Smooth muscle cell (in vitro differentiated cells): ENCODE measurements at regions not wholly inside any gene's neighbourhood (a gene's known extent, or its start where the extent isn't known, plus 50 kb on each side); places are given as distances from the start of the nearest gene placed in this dataset.

Experiments used
- DNase-seq: peaks from one replicate; lab custom pipeline; 2025; ENCODE audit not compliant: unreplicated experiment; lab: John Stamatoyannopoulos, UW
- H2AFZ ChIP-seq: fragments of 200-600 bp; sonication (generic); 2 replicates; pipeline ENCODE4 v1.6.0; 2016; ENCODE audit warnings: antibody characterized with exemption, low read depth, mild to moderate bottlenecking
- H3F3A ChIP-seq: fragments of 200-600 bp; sonication (generic); 2 replicates; pipeline ENCODE4 v1.6.0; 2017; ENCODE audit warnings: antibody characterized with exemption, low read depth
- H3K27ac ChIP-seq: fragments of 200-600 bp; sonication (generic); 2 replicates; pipeline ENCODE4 v1.5.1; 2016; ENCODE audit warnings: low read depth, mild to moderate bottlenecking
- H3K27me3 ChIP-seq: fragments of 200-600 bp; sonication (generic); 2 replicates; pipeline ENCODE4 v1.6.1; 2016; ENCODE audit warnings: low read depth, mild to moderate bottlenecking
- H3K36me3 ChIP-seq: fragments of 200-600 bp; sonication (generic); 2 replicates; pipeline ENCODE4 v1.5.1; 2016; ENCODE audit warnings: low read depth
- H3K4me1 ChIP-seq: fragments of 200-600 bp; sonication (generic); 2 replicates; pipeline ENCODE4 v1.5.1; 2016; ENCODE audit warnings: low read depth
- H3K4me2 ChIP-seq: fragments of 200-600 bp; sonication (generic); 2 replicates; pipeline ENCODE4 v1.6.0; 2016; ENCODE audit warnings: mild to moderate bottlenecking
- H3K4me3 ChIP-seq: fragments of 200-600 bp; sonication (generic); 2 replicates; pipeline ENCODE4 v1.5.1; 2016; ENCODE audit warnings: mild to moderate bottlenecking
- H3K79me2 ChIP-seq: fragments of 200-600 bp; sonication (generic); 2 replicates; pipeline ENCODE4 v1.6.0; 2016; ENCODE audit warnings: low read depth, mild to moderate bottlenecking
- H3K9ac ChIP-seq: fragments of 200-600 bp; sonication (generic); 2 replicates; pipeline ENCODE4 v1.6.0; 2016; ENCODE audit warnings: low read depth
- H3K9me3 ChIP-seq: fragments of 200-600 bp; sonication (generic); replicated peaks from 2 replicates; pipeline ENCODE4 v1.5.1; 2016; ENCODE audit warnings: low read depth
- H4K20me1 ChIP-seq: fragments of 200-600 bp; sonication (generic); 2 replicates; pipeline ENCODE4 v1.6.0; 2016; ENCODE audit warnings: low read depth
- WGBS: methylation state at CpG from one replicate; pipeline ENCODE4 v1.1.7; 2016; ENCODE audit warnings: low lambda C conversion rate; 5-methylcytosine and 5-hydroxymethylcytosine counted together
- TF ChIP-seq, protein P1 (sequence below): fragments of 200-600 bp; sonication (generic); IDR thresholded peaks from 2 replicates; pipeline ENCODE4 v1.5.1; 2017; ENCODE audit warnings: borderline replicate concordance, mild to moderate bottlenecking, antibody characterized with exemption; ENCODE audit not compliant: insufficient read depth, poor library complexity, severe bottlenecking

GRCh38 chr19:32201636-32202051 is 143.8 kb upstream of the ZNF507 start:
- Histone ChIP-seq H3K79me2 (no peaks in the 10 kb centered on the region), H4K20me1 (no peaks in the 10 kb centered on the region), H3K4me2 (no peak overlapping the region), H3K27me3 (peaks cover 14% of the 10 kb centered on the region), H3K4me1 (no peaks in the 10 kb centered on the region), H3F3A (no peaks in the 10 kb centered on the region), H3K9ac (no peak overlapping the region), H3K36me3 (no peaks in the 10 kb centered on the region), H3K9me3 (no peaks in the 10 kb centered on the region), H3K4me3 (no peak overlapping the region), H3K27ac (no peak overlapping the region), H2AFZ (no peak overlapping the region)
- 89% methylated on average over 15 of the region's 15 CpGs for WGBS
- TF ChIP-seq, protein P1, sequence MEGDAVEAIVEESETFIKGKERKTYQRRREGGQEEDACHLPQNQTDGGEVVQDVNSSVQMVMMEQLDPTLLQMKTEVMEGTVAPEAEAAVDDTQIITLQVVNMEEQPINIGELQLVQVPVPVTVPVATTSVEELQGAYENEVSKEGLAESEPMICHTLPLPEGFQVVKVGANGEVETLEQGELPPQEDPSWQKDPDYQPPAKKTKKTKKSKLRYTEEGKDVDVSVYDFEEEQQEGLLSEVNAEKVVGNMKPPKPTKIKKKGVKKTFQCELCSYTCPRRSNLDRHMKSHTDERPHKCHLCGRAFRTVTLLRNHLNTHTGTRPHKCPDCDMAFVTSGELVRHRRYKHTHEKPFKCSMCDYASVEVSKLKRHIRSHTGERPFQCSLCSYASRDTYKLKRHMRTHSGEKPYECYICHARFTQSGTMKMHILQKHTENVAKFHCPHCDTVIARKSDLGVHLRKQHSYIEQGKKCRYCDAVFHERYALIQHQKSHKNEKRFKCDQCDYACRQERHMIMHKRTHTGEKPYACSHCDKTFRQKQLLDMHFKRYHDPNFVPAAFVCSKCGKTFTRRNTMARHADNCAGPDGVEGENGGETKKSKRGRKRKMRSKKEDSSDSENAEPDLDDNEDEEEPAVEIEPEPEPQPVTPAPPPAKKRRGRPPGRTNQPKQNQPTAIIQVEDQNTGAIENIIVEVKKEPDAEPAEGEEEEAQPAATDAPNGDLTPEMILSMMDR = no peak
- DNase-seq = no peak

DNA sequence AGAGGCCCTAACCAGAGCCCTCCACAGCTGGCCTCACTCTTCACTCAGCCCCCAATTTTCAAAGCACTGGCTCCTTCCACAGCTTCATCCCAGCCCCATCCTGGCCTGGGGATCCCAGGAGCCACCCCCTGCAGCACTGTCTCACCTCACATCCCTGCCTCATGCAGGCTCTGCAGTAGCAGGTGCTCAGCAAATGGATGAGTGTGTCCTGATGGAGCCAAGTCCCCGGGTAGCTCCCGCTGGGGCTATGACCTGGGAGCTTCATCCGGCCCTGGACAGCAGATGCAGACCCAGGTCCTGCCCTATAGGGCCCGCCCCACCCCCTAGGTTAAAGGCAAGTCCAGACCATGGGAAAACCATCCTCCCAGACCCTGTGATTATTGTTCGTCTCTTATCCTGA is 143.2 kb upstream of the ZNF507 start:
- H3K79me2 ChIP-seq = no peaks in the 10 kb centered on the region

GRCh38 chr19:32203161-32203560 is 142.2 kb upstream of the ZNF507 start:
- Histone ChIP-seq H3F3A (no peaks in the 10 kb centered on the region), H4K20me1 (no peaks in the 10 kb centered on the region), H3K36me3 (no peaks in the 10 kb centered on the region), H3K4me3 (no peak overlapping the region), H3K4me2 (no peak overlapping the region), H2AFZ (no peak overlapping the region), H3K9me3 (no peaks in the 10 kb centered on the region), H3K27ac (no peak overlapping the region), H3K9ac (no peak overlapping the region), H3K79me2 (no peaks in the 10 kb centered on the region), H3K27me3 (peaks cover 4% of the 10 kb centered on the region), H3K4me1 (no peaks in the 10 kb centered on the region)
- no peak for DNase-seq
- WGBS = 97% methylated on average over 5 of the region's 6 CpGs
- TF ChIP-seq, protein P1 = no peak

More for the DNA sequence above, 143.2 kb upstream of the ZNF507 start:
- Histone ChIP-seq H3K4me3 (no peak overlapping the region), H3K4me1 (no peaks in the 10 kb centered on the region), H3K27ac (no peak overlapping the region), H2AFZ (no peak overlapping the region), H3K36me3 (no peaks in the 10 kb centered on the region), H3K27me3 (peaks cover 13% of the 10 kb centered on the region), H3K4me2 (no peak overlapping the region), H4K20me1 (no peaks in the 10 kb centered on the region), H3K9ac (no peak overlapping the region), H3K9me3 (no peaks in the 10 kb centered on the region), H3F3A (no peaks in the 10 kb centered on the region)
- no peak for DNase-seq
- 94% methylated on average over 5 of the region's 5 CpGs for WGBS
- TF ChIP-seq, protein P1 = no peak

DNA sequence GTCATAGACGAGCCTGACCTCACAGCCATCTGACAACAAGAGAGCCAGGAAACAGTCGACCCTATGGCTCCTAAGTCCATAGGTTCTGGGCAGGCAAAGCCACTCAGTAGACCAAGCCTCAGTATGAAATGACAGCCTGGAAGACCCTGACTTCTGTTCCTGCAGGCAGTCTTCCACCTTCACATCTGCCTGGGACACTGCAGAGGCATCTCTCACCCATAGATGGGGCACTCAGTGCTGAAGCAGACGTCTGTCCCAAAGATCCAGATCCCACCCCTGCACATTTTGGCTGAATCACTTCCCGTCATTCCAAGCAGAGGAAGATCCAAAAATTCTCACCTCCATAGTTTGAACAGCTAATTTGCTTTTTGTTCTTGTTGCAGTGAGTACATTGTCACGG is 139.3 kb upstream of the ZNF507 start:
- Histone ChIP-seq H3K4me2 (no peak overlapping the region), H3K9me3 (peaks cover 3% of the 10 kb centered on the region), H4K20me1 (no peaks in the 10 kb centered on the region), H2AFZ (no peak overlapping the region), H3K27ac (no peak overlapping the region), H3F3A (no peaks in the 10 kb centered on the region), H3K4me1 (no peaks in the 10 kb centered on the region), H3K27me3 (no peaks in the 10 kb centered on the region), H3K36me3 (no peaks in the 10 kb centered on the region), H3K9ac (no peak overlapping the region), H3K4me3 (no peak overlapping the region), H3K79me2 (no peaks in the 10 kb centered on the region)
- WGBS = 71% methylated on average over 5 of the region's 5 CpGs
- TF ChIP-seq, protein P1 = no peak
- no peak for DNase-seq
